HuH-7.5 (cell line): ENCODE measurements at regions not wholly inside any gene's neighbourhood (a gene's known extent, or its start where the extent isn't known, plus 50 kb on each side); places are given as distances from the start of the nearest gene placed in this dataset.
"Not testable (repeated sequence)": the region's sequence is repeated elsewhere in the genome, so short reads cannot be mapped to it uniquely, and the experiment has no call there.

Experiments used
- DNase-seq: peaks from one replicate; pipeline ENCODE4 v3.0.0; 2011; ENCODE audit warnings: low spot score

GRCh38 chr3:166663194-166663593, 716.9 kb downstream of the ZBBX start:
- DNase-seq = no peak

GRCh38 chr3:166661621-166662020, 718.5 kb downstream of the ZBBX start:
- DNase-seq = no peak

GRCh38 chr3:166660962-166661361, 719.1 kb downstream of the ZBBX start:
- DNase-seq = no peak

GRCh38 chr3:166637984-166638530, 742.0 kb downstream of the ZBBX start:
- no peak for DNase-seq

- no peak for DNase-seq
These were observed 745.9 kb downstream of the ZBBX start for GRCh38 chr3:166634091-166634746.

GRCh38 chr3:166630190-166630589, 749.9 kb downstream of the ZBBX start:
- DNase-seq = no peak

GRCh38 chr3:166613365-166613764, 766.7 kb downstream of the ZBBX start:
- DNase-seq = no peak

GRCh38 chr3:166612761-166613160, 767.3 kb downstream of the ZBBX start:
- not testable (repeated sequence) for DNase-seq

- no peak for DNase-seq
These were observed 770.8 kb upstream of the BCHE start for GRCh38 chr3:166607933-166608521.

GRCh38 chr3:166606988-166607387, 769.8 kb upstream of the BCHE start:
- DNase-seq = no peak

GRCh38 chr3:166593776-166594175, 756.6 kb upstream of the BCHE start:
- DNase-seq = no peak

GRCh38 chr3:166582236-166582635, 745.0 kb upstream of the BCHE start:
- DNase-seq = no peak

GRCh38 chr3:166580561-166580960, 743.3 kb upstream of the BCHE start:
- no peak for DNase-seq

GRCh38 chr3:166575161-166575560, 737.9 kb upstream of the BCHE start:
- DNase-seq = no peak

- DNase-seq = not testable (repeated sequence)
These were observed 734.5 kb upstream of the BCHE start for GRCh38 chr3:166571686-166572085.

- no peak for DNase-seq
These were observed 732.9 kb upstream of the BCHE start for GRCh38 chr3:166570102-166570501.

GRCh38 chr3:166569589-166569988, 732.4 kb upstream of the BCHE start:
- DNase-seq = no peak

- DNase-seq = no peak
These were observed 723.0 kb upstream of the BCHE start for GRCh38 chr3:166560253-166560652.

GRCh38 chr3:166556955-166557354, 719.7 kb upstream of the BCHE start:
- DNase-seq = no peak

GRCh38 chr3:166554023-166554422, 716.8 kb upstream of the BCHE start:
- no peak for DNase-seq

GRCh38 chr3:166533740-166534139, 696.5 kb upstream of the BCHE start:
- DNase-seq = no peak

- DNase-seq = no peak
These were observed 694.5 kb upstream of the BCHE start for GRCh38 chr3:166531730-166532129.

- DNase-seq = no peak
These were observed 690.1 kb upstream of the BCHE start for GRCh38 chr3:166527325-166527724.

- DNase-seq = no peak
These were observed 689.7 kb upstream of the BCHE start for GRCh38 chr3:166526881-166527280.
